ENCODE measurements at regions not wholly inside any gene's neighbourhood (a gene's known extent, or its start where the extent isn't known, plus 50 kb on each side); places are given as distances from the start of the nearest gene placed in this dataset.

GRCh38 chr5:4345850-4346249 is 750.2 kb downstream of the IRX1 start:
- TF ChIP-seq TAF1 (IDR thresholded peaks at IDR 0.05; ENCODE audit: low read depth): no peak
- no peak for TF ChIP-seq CEBPB (IDR thresholded peaks at IDR 0.05)
- no peak for TF ChIP-seq TEAD4 (IDR thresholded peaks at IDR 0.05)

All from Ishikawa (cell line).